DND-41 (cell line): ENCODE measurements at regions not wholly inside any gene's neighbourhood (a gene's known extent, or its start where the extent isn't known, plus 50 kb on each side); places are given as distances from the start of the nearest gene placed in this dataset.

Experiments
- EZH2 ChIP-seq: IDR thresholded peaks from 3 replicates; pipeline ENCODE4 v1.6.1; 2012; ENCODE audit warnings: borderline replicate concordance, low read depth, mild to moderate bottlenecking, moderate library complexity, low read length, inconsistent platforms; ENCODE audit not compliant: severe bottlenecking
- TF ChIP-seq, protein P1 (sequence below): IDR thresholded peaks from 2 replicates; pipeline ENCODE4 v1.5.1; 2012; ENCODE audit warnings: borderline replicate concordance, low read length, moderate library complexity, mild to moderate bottlenecking; ENCODE audit not compliant: poor library complexity, severe bottlenecking; ENCODE audit errors: extremely low read depth

DNA sequence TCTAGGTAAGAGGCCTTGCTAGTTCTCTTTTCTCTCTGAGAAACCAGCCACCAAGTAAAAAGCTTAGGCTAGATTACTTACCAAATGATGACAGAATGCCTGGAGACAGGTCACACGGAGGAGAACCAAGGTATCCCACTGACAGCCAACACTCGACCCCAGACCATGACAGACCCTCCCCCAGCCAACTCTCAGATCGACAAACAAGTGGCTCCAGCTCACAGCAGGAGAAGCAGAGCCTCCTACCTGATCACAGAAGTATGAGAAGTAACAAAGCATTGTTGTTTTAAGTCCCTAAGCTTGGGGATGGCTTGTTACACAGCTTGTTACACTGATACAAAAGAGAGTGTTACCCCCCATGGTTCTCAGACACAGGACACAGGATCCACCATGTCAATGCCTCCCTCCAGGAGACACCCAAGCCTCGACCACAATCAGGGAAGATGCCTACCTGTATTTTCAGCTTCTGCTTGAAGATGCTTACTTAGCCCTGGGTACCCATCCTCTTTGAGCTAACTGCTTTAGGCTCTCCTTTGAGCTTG is 423.8 kb upstream of the JARID2 start:
- TF ChIP-seq, protein P1, sequence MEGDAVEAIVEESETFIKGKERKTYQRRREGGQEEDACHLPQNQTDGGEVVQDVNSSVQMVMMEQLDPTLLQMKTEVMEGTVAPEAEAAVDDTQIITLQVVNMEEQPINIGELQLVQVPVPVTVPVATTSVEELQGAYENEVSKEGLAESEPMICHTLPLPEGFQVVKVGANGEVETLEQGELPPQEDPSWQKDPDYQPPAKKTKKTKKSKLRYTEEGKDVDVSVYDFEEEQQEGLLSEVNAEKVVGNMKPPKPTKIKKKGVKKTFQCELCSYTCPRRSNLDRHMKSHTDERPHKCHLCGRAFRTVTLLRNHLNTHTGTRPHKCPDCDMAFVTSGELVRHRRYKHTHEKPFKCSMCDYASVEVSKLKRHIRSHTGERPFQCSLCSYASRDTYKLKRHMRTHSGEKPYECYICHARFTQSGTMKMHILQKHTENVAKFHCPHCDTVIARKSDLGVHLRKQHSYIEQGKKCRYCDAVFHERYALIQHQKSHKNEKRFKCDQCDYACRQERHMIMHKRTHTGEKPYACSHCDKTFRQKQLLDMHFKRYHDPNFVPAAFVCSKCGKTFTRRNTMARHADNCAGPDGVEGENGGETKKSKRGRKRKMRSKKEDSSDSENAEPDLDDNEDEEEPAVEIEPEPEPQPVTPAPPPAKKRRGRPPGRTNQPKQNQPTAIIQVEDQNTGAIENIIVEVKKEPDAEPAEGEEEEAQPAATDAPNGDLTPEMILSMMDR: no peak
- no peak for TF ChIP-seq EZH2
